GM21381 (cell line): ENCODE measurements at regions not wholly inside any gene's neighbourhood (a gene's known extent, or its start where the extent isn't known, plus 50 kb on each side); places are given as distances from the start of the nearest gene placed in this dataset.
"Not testable (repeated sequence)": the region's sequence is repeated elsewhere in the genome, so short reads cannot be mapped to it uniquely, and the experiment has no call there.

Experiments used
- ATAC-seq: cut with Tn5 transposase; IDR thresholded peaks from one replicate; pipeline ENCODE4 v1.9.1; 2021; ENCODE audit warnings: mild to moderate bottlenecking, moderate library complexity; ENCODE audit not compliant: unreplicated experiment

- no peak for ATAC-seq
These were observed 118.7 kb upstream of the KRR1 start for GRCh38 chr12:75630091-75630490.

GRCh38 chr12:75628916-75629315 lies 117.5 kb upstream of the KRR1 start:
- ATAC-seq, result no peak

- ATAC-seq, result no peak
These were observed 117.1 kb upstream of the KRR1 start for GRCh38 chr12:75628511-75628910.

GRCh38 chr12:75623631-75624154 lies 112.3 kb upstream of the KRR1 start:
- ATAC-seq, result no peak

GRCh38 chr12:75622492-75622891 lies 111.1 kb upstream of the KRR1 start:
- ATAC-seq, result no peak

- ATAC-seq, result not testable (repeated sequence)
These were observed 103.0 kb upstream of the KRR1 start for GRCh38 chr12:75614396-75614795.

- no peak for ATAC-seq
These were observed 102.6 kb upstream of the KRR1 start for GRCh38 chr12:75613981-75614380.

- no peak for ATAC-seq
These were observed 99.6 kb upstream of the KRR1 start for GRCh38 chr12:75611041-75611440.

GRCh38 chr12:75606956-75607355 lies 95.5 kb upstream of the KRR1 start:
- no peak for ATAC-seq

- ATAC-seq, result no peak
These were observed 94.7 kb upstream of the KRR1 start for GRCh38 chr12:75606151-75606550.

GRCh38 chr12:75603475-75603874 lies 92.1 kb upstream of the KRR1 start:
- ATAC-seq, result no peak

GRCh38 chr12:75602106-75602505 lies 90.7 kb upstream of the KRR1 start:
- ATAC-seq, result no peak

- ATAC-seq, result no peak
These were observed 88.7 kb upstream of the KRR1 start for GRCh38 chr12:75600146-75600545.

- no peak for ATAC-seq
These were observed 87.7 kb upstream of the KRR1 start for GRCh38 chr12:75599061-75599460.

- ATAC-seq, result no peak
These were observed 85.0 kb upstream of the KRR1 start for GRCh38 chr12:75596406-75596805.

- no peak for ATAC-seq
These were observed 81.4 kb upstream of the KRR1 start for GRCh38 chr12:75592638-75593335.

GRCh38 chr12:75592086-75592485 lies 80.7 kb upstream of the KRR1 start:
- ATAC-seq, result no peak

- no peak for ATAC-seq
These were observed 80.2 kb upstream of the KRR1 start for GRCh38 chr12:75591628-75592027.

GRCh38 chr12:75589801-75590200 lies 78.4 kb upstream of the KRR1 start:
- no peak for ATAC-seq

- no peak for ATAC-seq
These were observed 76.1 kb upstream of the KRR1 start for GRCh38 chr12:75587340-75588106.

GRCh38 chr12:75585330-75585729 lies 73.9 kb upstream of the KRR1 start:
- ATAC-seq, result no peak

- ATAC-seq, result no peak
These were observed 71.9 kb upstream of the KRR1 start for GRCh38 chr12:75583355-75583754.
